HEK293 (cell line): ENCODE measurements at regions not wholly inside any gene's neighbourhood (a gene's known extent, or its start where the extent isn't known, plus 50 kb on each side); places are given as distances from the start of the nearest gene placed in this dataset.

Experiments
- ATF2 ChIP-seq: fragments of 450-650 bp; formaldehyde crosslinking; IDR thresholded peaks from 2 replicates; pipeline ENCODE4 v1.5.1; 2016; ENCODE audit warnings: missing biosample characterization, missing genetic modification characterization, low read depth
- CTCF ChIP-seq: fragments of 450-650 bp; formaldehyde crosslinking; IDR thresholded peaks from 2 replicates; pipeline ENCODE4 v1.5.1; 2016; ENCODE audit warnings: missing biosample characterization, missing genetic modification characterization
- PATZ1 ChIP-seq: fragments of 450-650 bp; formaldehyde crosslinking; IDR thresholded peaks from 2 replicates; pipeline ENCODE4 v1.5.1; 2016; ENCODE audit warnings: missing biosample characterization, missing genetic modification characterization
- RBAK ChIP-seq: fragments of 450-650 bp; formaldehyde crosslinking; IDR thresholded peaks from 2 replicates; pipeline ENCODE4 v1.5.1; 2016; ENCODE audit warnings: missing biosample characterization, missing genetic modification characterization
- TCF7L2 ChIP-seq: IDR thresholded peaks from 2 replicates; pipeline ENCODE4 v1.6.1; 2011; ENCODE audit warnings: low read depth, mild to moderate bottlenecking, inconsistent platforms, low read length, moderate library complexity, borderline replicate concordance
- ZBTB7A ChIP-seq: fragments of 450-650 bp; formaldehyde crosslinking; IDR thresholded peaks from 2 replicates; pipeline ENCODE4 v1.5.1; 2016; ENCODE audit warnings: low read depth, missing biosample characterization, missing genetic modification characterization
- ZFP41 ChIP-seq: fragments of 450-650 bp; formaldehyde crosslinking; IDR thresholded peaks from 2 replicates; pipeline ENCODE4 v1.5.1; 2016; ENCODE audit warnings: missing biosample characterization, missing genetic modification characterization, borderline replicate concordance
- ZNF138 ChIP-seq: fragments of 450-650 bp; formaldehyde crosslinking; IDR thresholded peaks from 2 replicates; pipeline ENCODE4 v1.5.1; 2016; ENCODE audit warnings: missing biosample characterization, missing genetic modification characterization, borderline replicate concordance
- ZNF426 ChIP-seq: fragments of 450-650 bp; formaldehyde crosslinking; IDR thresholded peaks from 2 replicates; pipeline ENCODE4 v1.5.1; 2017; ENCODE audit warnings: missing biosample characterization, missing genetic modification characterization, mild to moderate bottlenecking, inconsistent platforms, moderate library complexity

GRCh38 chr3:102574355-102574754 lies 139.5 kb downstream of the ZPLD1 start:
- TF ChIP-seq CTCF (tag by site-specific recombination) (no peak), PATZ1 (tag by site-specific recombination) (no peak), ZFP41 (no peak), ATF2 (no peak), ZNF426 (tag by site-specific recombination) (no peak), TCF7L2 (no peak), RBAK (tag by site-specific recombination) (no peak), ZNF138 (tag by site-specific recombination) (no peak), ZBTB7A (no peak)
